Ovary (tissue), 7 donors: ENCODE measurements at regions not wholly inside any gene's neighbourhood (a gene's known extent, or its start where the extent isn't known, plus 50 kb on each side); places are given as distances from the start of the nearest gene placed in this dataset.

Experiments used
- DNase-seq, 5 donors: peaks; one replicate each; pipeline ENCODE4 v3.0.0-alpha.2; 2019 to 2020
- H3K27ac ChIP-seq, 2 donors: fragments of 200-600 bp; one replicate each; pipeline versions ENCODE4 v1.5.1 to v1.8.0; 2019 to 2022
- H3K27me3 ChIP-seq: fragments of 200-600 bp; one replicate; pipeline ENCODE4 v1.8.0; 2022
- H3K36me3 ChIP-seq: fragments of 200-600 bp; sonication (generic); one replicate; pipeline ENCODE4 v1.5.1; 2019
- H3K4me1 ChIP-seq: one replicate; pipeline ENCODE4 v1.8.1; 2013; ENCODE audit warnings: mild to moderate bottlenecking, moderate library complexity; ENCODE audit not compliant: insufficient read depth
- H3K4me3 ChIP-seq: fragments of 200-600 bp; sonication (generic); one replicate; pipeline ENCODE4 v1.5.1; 2017
- H3K9me3 ChIP-seq, 2 donors: fragments of 200-600 bp in 1 of 2; sonication (generic) in 1 of 2; one replicate each; pipeline versions ENCODE4 v1.5.1 to v1.8.1; 2013 to 2019; ENCODE audit warnings: mild to moderate bottlenecking in 1 of 2, moderate library complexity in 1 of 2
- EP300 ChIP-seq: sonication (generic); formaldehyde crosslinking; IDR thresholded peaks from one replicate; pipeline ENCODE4 v1.6.1; 2017; ENCODE audit warnings: antibody characterized with exemption
- POLR2A ChIP-seq: fragments of 450-650 bp; IDR thresholded peaks from one replicate; pipeline ENCODE4 v1.6.1; 2017; ENCODE audit warnings: antibody characterized with exemption, mild to moderate bottlenecking, moderate library complexity
- WGBS, 3 donors: extraction: QIAGEN DNeasy Blood & Tissue Kit in 1 of 3; methylation state at CpG; one replicate each; pipeline versions ENCODE4 v1.1.5 to v1.1.7; 2013 to 2017; 5-methylcytosine and 5-hydroxymethylcytosine counted together
- intact Hi-C, 4 donors: fragments of 100-400 bp; cut with DNase I; formaldehyde crosslinking; loops; one replicate each; pipeline versions ENCODE4 v1.11.0 to v1.15.1; 2022 to 2023
- TF ChIP-seq, protein P1 (sequence below), 3 donors: fragments of 450-650 bp in 2 of 3; fragments of 200-600 bp in 1 of 3; IDR thresholded peaks; one replicate each; pipeline versions ENCODE4 v1.5.1 to v1.8.0; 2016 to 2022; ENCODE audit warnings: antibody characterized with exemption in 3 of 3, mild to moderate bottlenecking in 1 of 3
- donor health status: DM: no; HTN: no; CAD: no; lungs with moderate emphysema.
- donor health status: DM: no; HTN: no; CAD: no.
- donor health status: Bipolar disorder and iron deficiency.
- donor health status: DM: no; HTN: no; CAD: no.
- donor health status: DM: yes; HTN: yes; CAD: no.

DNA sequence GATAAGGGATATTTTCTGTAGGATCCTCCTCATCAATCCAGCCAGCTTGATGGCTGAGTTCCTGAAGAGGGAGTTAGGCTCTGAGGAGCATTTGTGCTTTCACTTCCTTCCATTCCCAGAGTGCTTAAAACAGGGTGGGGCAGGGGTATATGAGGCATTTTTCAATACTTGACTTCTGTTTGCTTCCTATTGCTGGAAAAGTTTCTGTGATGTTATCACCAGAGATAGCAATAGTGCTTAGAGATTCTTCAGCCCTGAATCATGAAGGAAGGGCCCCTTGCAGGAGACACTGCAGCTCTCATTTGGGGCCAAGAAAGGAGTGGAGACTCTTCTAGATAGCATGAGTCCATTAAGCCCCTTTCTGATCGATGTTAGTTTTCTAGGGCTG lies 166.7 kb upstream of the RPS6KA3 start:
- DNase-seq = no peak
- Histone ChIP-seq H3K4me1 (no peaks in the 10 kb centered on the region), H3K27me3 (no peaks in the 10 kb centered on the region), H3K36me3 (no peaks in the 10 kb centered on the region), H3K9me3 (no peaks in the 10 kb centered on the region), H3K4me3 (no peak overlapping the region), H3K27ac (no peak overlapping the region)
- TF ChIP-seq, protein P1, sequence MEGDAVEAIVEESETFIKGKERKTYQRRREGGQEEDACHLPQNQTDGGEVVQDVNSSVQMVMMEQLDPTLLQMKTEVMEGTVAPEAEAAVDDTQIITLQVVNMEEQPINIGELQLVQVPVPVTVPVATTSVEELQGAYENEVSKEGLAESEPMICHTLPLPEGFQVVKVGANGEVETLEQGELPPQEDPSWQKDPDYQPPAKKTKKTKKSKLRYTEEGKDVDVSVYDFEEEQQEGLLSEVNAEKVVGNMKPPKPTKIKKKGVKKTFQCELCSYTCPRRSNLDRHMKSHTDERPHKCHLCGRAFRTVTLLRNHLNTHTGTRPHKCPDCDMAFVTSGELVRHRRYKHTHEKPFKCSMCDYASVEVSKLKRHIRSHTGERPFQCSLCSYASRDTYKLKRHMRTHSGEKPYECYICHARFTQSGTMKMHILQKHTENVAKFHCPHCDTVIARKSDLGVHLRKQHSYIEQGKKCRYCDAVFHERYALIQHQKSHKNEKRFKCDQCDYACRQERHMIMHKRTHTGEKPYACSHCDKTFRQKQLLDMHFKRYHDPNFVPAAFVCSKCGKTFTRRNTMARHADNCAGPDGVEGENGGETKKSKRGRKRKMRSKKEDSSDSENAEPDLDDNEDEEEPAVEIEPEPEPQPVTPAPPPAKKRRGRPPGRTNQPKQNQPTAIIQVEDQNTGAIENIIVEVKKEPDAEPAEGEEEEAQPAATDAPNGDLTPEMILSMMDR (IDR thresholded peaks at IDR 0.05) = no peak
- TF ChIP-seq POLR2A = no peak
- no peak for TF ChIP-seq EP300
- 69 to 91% (median 76%) methylated on average over 1 of the region's 1 CpG for WGBS, 3 donors
- intact Hi-C loops = no loop called here

DNA sequence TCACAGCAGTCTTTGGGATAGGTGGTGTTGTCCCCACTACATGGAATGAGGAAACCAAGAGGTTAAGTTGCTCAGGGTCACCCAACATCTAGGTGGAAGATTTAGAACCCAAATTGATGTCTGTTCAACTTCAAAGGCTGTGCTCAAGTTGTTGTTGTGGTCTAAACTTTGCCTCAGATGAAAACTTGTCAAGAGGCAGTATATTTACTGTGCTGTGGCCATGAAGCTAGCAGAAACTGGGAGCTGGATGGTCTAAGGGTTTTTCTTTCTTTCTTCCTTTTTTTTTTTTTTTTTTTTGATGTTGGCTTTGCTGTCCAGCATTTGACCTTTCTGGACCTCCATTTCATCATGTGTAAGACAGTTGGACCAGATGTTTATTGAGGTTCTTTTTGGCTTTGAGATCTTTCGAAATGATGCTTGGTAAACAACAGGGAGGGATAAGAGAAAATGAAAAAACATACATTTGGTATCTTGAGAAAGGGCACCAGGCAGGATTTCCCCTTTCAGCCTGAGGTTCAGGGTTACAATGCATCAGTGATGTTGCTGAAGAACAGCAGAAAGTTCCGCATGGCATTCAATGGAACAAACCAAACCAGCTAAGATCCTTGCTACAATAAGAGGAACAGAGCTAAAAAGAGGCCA lies 166.2 kb upstream of the RPS6KA3 start:
- Histone ChIP-seq H3K27ac (no peak overlapping the region), H3K36me3 (no peaks in the 10 kb centered on the region), H3K4me1 (no peaks in the 10 kb centered on the region), H3K4me3 (no peak overlapping the region), H3K27me3 (no peaks in the 10 kb centered on the region), H3K9me3 (no peaks in the 10 kb centered on the region)
- no peak for DNase-seq
- intact Hi-C loops = no loop called here
- TF ChIP-seq, protein P1 (IDR thresholded peaks at IDR 0.05) = no peak
- TF ChIP-seq EP300 = no peak
- no peak for TF ChIP-seq POLR2A
- 60 to 72% (median 63%) methylated on average over 2 of the region's 2 CpGs for WGBS, 3 donors

DNA sequence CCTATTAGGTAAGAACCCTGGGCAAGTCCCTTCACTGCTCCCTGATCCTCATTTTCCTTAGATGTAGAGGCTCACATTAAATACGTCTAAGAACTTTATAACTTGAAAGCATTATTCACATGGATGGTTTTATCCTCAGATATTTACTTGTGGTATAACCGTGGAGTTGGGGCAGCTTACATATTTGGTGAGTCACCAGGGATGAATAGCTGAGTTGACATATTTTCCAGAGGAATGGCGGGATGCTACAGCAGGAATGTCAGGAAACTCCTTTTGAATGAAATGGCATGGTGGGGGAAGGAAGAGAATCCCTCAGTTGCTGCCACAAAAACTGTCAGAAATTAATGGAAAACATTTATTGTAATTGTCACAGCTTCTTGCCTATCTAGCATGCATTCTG lies 165.3 kb upstream of the RPS6KA3 start:
- no peaks in the 10 kb centered on the region for H3K4me1 ChIP-seq
- H3K27ac ChIP-seq = no peak overlapping the region
- H3K9me3 ChIP-seq = no peaks in the 10 kb centered on the region
- H3K27me3 ChIP-seq = no peaks in the 10 kb centered on the region
- TF ChIP-seq POLR2A (no peak), EP300 (no peak)
- TF ChIP-seq, protein P1 (IDR thresholded peaks at IDR 0.05) = no peak
- intact Hi-C loops = no loop called here
- 38 to 51% (median 47%) methylated on average over 3 of the region's 3 CpGs for WGBS, 3 donors
- no peak overlapping the region for H3K4me3 ChIP-seq
- no peaks in the 10 kb centered on the region for H3K36me3 ChIP-seq
- no peak for DNase-seq

DNA sequence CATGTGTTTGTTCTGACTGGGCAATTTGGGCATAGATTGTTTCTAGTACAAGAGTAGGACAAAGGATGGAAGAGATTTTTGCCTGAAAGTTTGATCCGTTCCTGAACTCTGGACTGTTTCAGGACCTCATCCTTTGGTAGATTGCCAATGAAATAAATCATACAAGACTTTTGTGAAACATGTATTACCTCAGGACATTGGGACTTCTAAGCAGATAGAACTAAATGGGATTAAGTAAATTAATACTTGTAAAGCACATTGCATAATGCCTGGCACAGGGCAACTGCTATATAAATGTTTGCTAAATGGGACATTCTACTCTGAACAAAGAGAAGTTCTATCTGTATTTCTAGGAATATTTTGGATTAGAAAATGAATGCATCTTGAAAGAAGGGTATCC lies 164.8 kb upstream of the RPS6KA3 start:
- H3K36me3 ChIP-seq = no peaks in the 10 kb centered on the region
- 46 to 52% (median 47%) methylated on average over 1 of the region's 1 CpG for WGBS, 3 donors
- intact Hi-C loops = no loop called here

DNA sequence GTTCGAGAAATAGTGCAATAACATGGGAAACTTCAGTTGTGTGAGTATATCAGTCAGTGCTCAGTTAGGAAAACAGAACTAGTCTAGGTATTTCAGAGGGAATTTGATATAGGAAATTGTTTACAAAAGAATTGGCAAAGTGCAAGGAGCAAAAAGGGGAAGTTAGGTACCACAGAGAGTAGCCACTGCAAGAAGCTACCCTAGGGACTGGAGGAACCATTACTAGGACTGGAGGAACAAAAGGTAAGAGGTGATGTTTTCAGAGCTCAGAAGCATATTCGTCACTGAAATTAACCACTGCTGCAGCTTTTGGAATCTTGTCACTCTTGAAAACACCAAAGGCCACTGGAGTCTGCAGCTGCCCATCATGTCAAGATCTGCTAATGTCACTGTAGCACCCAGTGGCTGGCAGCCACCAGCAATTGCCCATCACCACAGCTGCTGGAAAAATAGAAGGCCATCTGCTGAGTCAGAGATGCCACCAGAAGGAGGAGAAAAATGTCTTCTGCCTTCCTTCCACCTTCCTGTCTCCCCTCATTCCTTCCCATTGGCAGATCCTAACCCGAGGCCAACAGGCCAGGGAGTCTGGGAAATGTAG lies 160.6 kb upstream of the RPS6KA3 start:
- Histone ChIP-seq H3K27me3 (no peaks in the 10 kb centered on the region), H3K4me1 (no peaks in the 10 kb centered on the region), H3K27ac (no peak overlapping the region), H3K36me3 (no peaks in the 10 kb centered on the region), H3K4me3 (no peak overlapping the region), H3K9me3 (no peaks in the 10 kb centered on the region)
- TF ChIP-seq, protein P1 (IDR thresholded peaks at IDR 0.05) = no peak
- intact Hi-C loops = no loop called here
- WGBS, 3 donors = 59 to 65% (median 61%) methylated on average over 3 of the region's 3 CpGs
- DNase-seq = no peak

More for the DNA sequence above, 164.8 kb upstream of the RPS6KA3 start:
- no peak overlapping the region for H3K27ac ChIP-seq
- no peaks in the 10 kb centered on the region for H3K9me3 ChIP-seq
- no peak overlapping the region for H3K4me3 ChIP-seq
- H3K4me1 ChIP-seq = no peaks in the 10 kb centered on the region
- no peaks in the 10 kb centered on the region for H3K27me3 ChIP-seq
- DNase-seq = no peak
- TF ChIP-seq POLR2A = no peak
